SK-N-MC (cell line): ENCODE measurements at regions not wholly inside any gene's neighbourhood (a gene's known extent, or its start where the extent isn't known, plus 50 kb on each side); places are given as distances from the start of the nearest gene placed in this dataset.

ENCODE experiments used
- EZH2 ChIP-seq: fragments of 200-600 bp; sonication (generic); IDR thresholded peaks from one replicate; pipeline ENCODE4 v1.6.1; 2017; ENCODE audit warnings: antibody characterized with exemption
- FOXP2 ChIP-seq: optimal IDR thresholded peaks from 2 replicates; pipeline ENCODE3; 2011; ENCODE audit warnings: mild to moderate bottlenecking, moderate library complexity; ENCODE audit not compliant: insufficient read depth; ENCODE audit errors: extremely low read length, control extremely low read depth
- POLR2AphosphoS5 ChIP-seq: IDR thresholded peaks from 2 replicates; pipeline ENCODE4 v1.6.1; 2012; ENCODE audit warnings: mild to moderate bottlenecking, low read depth, low read length, borderline replicate concordance

DNA sequence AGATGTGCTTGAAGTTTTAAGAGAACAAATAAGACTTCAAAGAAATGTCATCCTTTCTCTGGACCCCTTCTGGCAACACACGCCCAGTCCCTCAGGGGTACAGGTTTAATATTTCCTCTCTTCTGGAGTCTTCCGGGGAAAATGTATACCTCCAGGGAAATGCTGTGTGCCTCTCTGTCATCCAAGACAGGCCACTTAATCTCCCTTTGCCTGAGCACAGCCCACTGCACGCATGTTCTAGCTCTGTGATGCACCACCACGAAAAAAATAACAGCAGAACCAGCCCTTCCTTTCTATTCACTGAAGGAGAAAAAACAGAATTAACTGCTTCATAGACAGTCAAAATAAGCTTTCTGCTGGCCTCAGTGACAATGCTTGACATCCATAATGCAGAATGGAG is 140.1 kb downstream of the RBFOX3 start:
- TF ChIP-seq POLR2AphosphoS5 (no peak), EZH2 (no peak), FOXP2 (no peak)
